ENCODE measurements at regions not wholly inside any gene's neighbourhood (a gene's known extent, or its start where the extent isn't known, plus 50 kb on each side); places are given as distances from the start of the nearest gene placed in this dataset.

GRCh38 chr5:135707302-135707701, 127.2 kb upstream of the SLC25A48 start:
- no peak overlapping the region for H2AFZ ChIP-seq (ENCODE audit: low read depth, low read length)

DNA sequence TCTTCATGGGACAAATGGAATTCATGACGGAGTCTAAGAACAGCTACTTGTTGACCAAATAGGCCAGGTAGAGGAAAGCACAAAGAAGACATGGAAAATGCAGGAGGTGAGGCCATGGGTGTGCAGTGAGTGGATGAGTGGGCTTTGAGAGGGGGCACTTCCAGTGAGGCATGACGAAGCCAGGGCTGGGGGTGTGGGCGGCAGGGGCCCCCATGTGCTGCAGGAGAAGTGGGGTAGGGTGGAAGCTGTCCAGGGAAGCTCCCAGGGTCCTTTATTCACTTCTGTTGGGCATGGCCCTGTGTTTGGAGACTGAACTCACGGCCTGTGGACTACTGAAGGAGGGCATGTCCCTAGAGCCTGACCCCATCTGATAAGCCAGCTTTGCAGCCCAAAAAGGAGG, 127.6 kb upstream of the SLC25A48 start:
- H3K4me2 ChIP-seq (ENCODE audit: low read length), result no peak overlapping the region
- no peaks in the 10 kb centered on the region for H3K9me3 ChIP-seq (ENCODE audit: low read length)
- H3K36me3 ChIP-seq (ENCODE audit: insufficient read depth, low read length), result no peaks in the 10 kb centered on the region
- no peak overlapping the region for H3K27ac ChIP-seq (ENCODE audit: low read length)
- H4K20me1 ChIP-seq (ENCODE audit: insufficient read depth), result no peaks in the 10 kb centered on the region
- H3K4me3 ChIP-seq (ENCODE audit: low read length), result no peak overlapping the region
- no peaks in the 10 kb centered on the region for H3K27me3 ChIP-seq (ENCODE audit: insufficient read depth, low read depth, low read length)
- no peaks in the 10 kb centered on the region for H3K79me2 ChIP-seq (replicated peaks; ENCODE audit: insufficient read depth, low read length)
- no peak overlapping the region for H2AFZ ChIP-seq (ENCODE audit: low read depth, low read length)
- H3K9me2 ChIP-seq (ENCODE audit: insufficient read depth, low read length), result no peaks in the 10 kb centered on the region
- TF ChIP-seq POLR2AphosphoS5 (IDR thresholded peaks at IDR 0.05), result no peak
- TF ChIP-seq EP300 (conservative IDR thresholded peaks at IDR 0.05; ENCODE audit: poor library complexity, severe bottlenecking), result no peak
- TF ChIP-seq, protein P1, sequence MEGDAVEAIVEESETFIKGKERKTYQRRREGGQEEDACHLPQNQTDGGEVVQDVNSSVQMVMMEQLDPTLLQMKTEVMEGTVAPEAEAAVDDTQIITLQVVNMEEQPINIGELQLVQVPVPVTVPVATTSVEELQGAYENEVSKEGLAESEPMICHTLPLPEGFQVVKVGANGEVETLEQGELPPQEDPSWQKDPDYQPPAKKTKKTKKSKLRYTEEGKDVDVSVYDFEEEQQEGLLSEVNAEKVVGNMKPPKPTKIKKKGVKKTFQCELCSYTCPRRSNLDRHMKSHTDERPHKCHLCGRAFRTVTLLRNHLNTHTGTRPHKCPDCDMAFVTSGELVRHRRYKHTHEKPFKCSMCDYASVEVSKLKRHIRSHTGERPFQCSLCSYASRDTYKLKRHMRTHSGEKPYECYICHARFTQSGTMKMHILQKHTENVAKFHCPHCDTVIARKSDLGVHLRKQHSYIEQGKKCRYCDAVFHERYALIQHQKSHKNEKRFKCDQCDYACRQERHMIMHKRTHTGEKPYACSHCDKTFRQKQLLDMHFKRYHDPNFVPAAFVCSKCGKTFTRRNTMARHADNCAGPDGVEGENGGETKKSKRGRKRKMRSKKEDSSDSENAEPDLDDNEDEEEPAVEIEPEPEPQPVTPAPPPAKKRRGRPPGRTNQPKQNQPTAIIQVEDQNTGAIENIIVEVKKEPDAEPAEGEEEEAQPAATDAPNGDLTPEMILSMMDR (IDR thresholded peaks at IDR 0.05; ENCODE audit: poor library complexity, severe bottlenecking), result no peak
- no peak for TF ChIP-seq REST (IDR thresholded peaks at IDR 0.05; ENCODE audit: borderline replicate concordance)
- TF ChIP-seq MXI1 (conservative IDR thresholded peaks at IDR 0.05; ENCODE audit: poor library complexity, severe bottlenecking), result no peak
- no peak for TF ChIP-seq RAD21 (conservative IDR thresholded peaks at IDR 0.05)
- TF ChIP-seq SMC3 (conservative IDR thresholded peaks at IDR 0.05; ENCODE audit: poor library complexity), result no peak
- TF ChIP-seq EZH2 (IDR thresholded peaks at IDR 0.05; ENCODE audit: borderline replicate concordance, insufficient read depth, low read length, poor library complexity, severe bottlenecking), result no peak
- TF ChIP-seq TAF1 (IDR thresholded peaks at IDR 0.05; ENCODE audit: low read depth), result no peak
- no peak overlapping the region for H3K9ac ChIP-seq (ENCODE audit: low read length)
- no peaks in the 10 kb centered on the region for H3F3A ChIP-seq (ENCODE audit: insufficient read depth, low read length, poor library complexity, severe bottlenecking)

More at GRCh38 chr5:135707302-135707701, 127.2 kb upstream of the SLC25A48 start:
- H4K20me1 ChIP-seq (ENCODE audit: insufficient read depth), result no peaks in the 10 kb centered on the region
- H3K36me3 ChIP-seq (ENCODE audit: insufficient read depth, low read length), result no peaks in the 10 kb centered on the region
- no peak for TF ChIP-seq EZH2 (IDR thresholded peaks at IDR 0.05; ENCODE audit: borderline replicate concordance, insufficient read depth, low read length, poor library complexity, severe bottlenecking)
- TF ChIP-seq SMC3 (conservative IDR thresholded peaks at IDR 0.05; ENCODE audit: poor library complexity), result no peak
- TF ChIP-seq MXI1 (conservative IDR thresholded peaks at IDR 0.05; ENCODE audit: poor library complexity, severe bottlenecking), result no peak
- no peak for TF ChIP-seq TAF1 (IDR thresholded peaks at IDR 0.05; ENCODE audit: low read depth)
- TF ChIP-seq, protein P1 (IDR thresholded peaks at IDR 0.05; ENCODE audit: poor library complexity, severe bottlenecking), result no peak
- TF ChIP-seq RAD21 (conservative IDR thresholded peaks at IDR 0.05), result no peak
- no peak for TF ChIP-seq EP300 (conservative IDR thresholded peaks at IDR 0.05; ENCODE audit: poor library complexity, severe bottlenecking)
- TF ChIP-seq REST (IDR thresholded peaks at IDR 0.05; ENCODE audit: borderline replicate concordance), result no peak
- TF ChIP-seq POLR2AphosphoS5 (IDR thresholded peaks at IDR 0.05), result no peak
- H3K27me3 ChIP-seq (ENCODE audit: insufficient read depth, low read depth, low read length), result no peaks in the 10 kb centered on the region
- no peak overlapping the region for H3K27ac ChIP-seq (ENCODE audit: low read length)
- H3K4me3 ChIP-seq (ENCODE audit: low read length), result no peak overlapping the region
- no peak overlapping the region for H3K9ac ChIP-seq (ENCODE audit: low read length)
- H3F3A ChIP-seq (ENCODE audit: insufficient read depth, low read length, poor library complexity, severe bottlenecking), result no peaks in the 10 kb centered on the region
- no peaks in the 10 kb centered on the region for H3K9me2 ChIP-seq (ENCODE audit: insufficient read depth, low read length)
- no peaks in the 10 kb centered on the region for H3K79me2 ChIP-seq (replicated peaks; ENCODE audit: insufficient read depth, low read length)
- H3K4me2 ChIP-seq (ENCODE audit: low read length), result no peak overlapping the region
- no peaks in the 10 kb centered on the region for H3K9me3 ChIP-seq (ENCODE audit: low read length)

Data from neural cell (in vitro differentiated cells).